T47D (cell line): ENCODE measurements at regions not wholly inside any gene's neighbourhood (a gene's known extent, or its start where the extent isn't known, plus 50 kb on each side); places are given as distances from the start of the nearest gene placed in this dataset.
"Not testable (repeated sequence)": the region's sequence is repeated elsewhere in the genome, so short reads cannot be mapped to it uniquely, and the experiment has no call there.

Source experiments
- DNase-seq, 2 experiments: peaks; one replicate each; pipeline versions ENCODE4 v3.0.0 to v3.0.0-alpha.2; 2011 to 2012; ENCODE audit warnings: low read depth in 1 of 2, low spot score in 1 of 2
- JUND ChIP-seq: IDR thresholded peaks from 2 replicates; pipeline ENCODE4 v1.6.1; 2012; ENCODE audit warnings: low read depth
- in situ Hi-C: cut with HindIII; loops from 2 replicates; pipeline ENCODE4 v1.10.0; 2016; ENCODE audit warnings: low sequenced_read_pairs, low pct_unique_long_range_greater_than_20kb

DNA sequence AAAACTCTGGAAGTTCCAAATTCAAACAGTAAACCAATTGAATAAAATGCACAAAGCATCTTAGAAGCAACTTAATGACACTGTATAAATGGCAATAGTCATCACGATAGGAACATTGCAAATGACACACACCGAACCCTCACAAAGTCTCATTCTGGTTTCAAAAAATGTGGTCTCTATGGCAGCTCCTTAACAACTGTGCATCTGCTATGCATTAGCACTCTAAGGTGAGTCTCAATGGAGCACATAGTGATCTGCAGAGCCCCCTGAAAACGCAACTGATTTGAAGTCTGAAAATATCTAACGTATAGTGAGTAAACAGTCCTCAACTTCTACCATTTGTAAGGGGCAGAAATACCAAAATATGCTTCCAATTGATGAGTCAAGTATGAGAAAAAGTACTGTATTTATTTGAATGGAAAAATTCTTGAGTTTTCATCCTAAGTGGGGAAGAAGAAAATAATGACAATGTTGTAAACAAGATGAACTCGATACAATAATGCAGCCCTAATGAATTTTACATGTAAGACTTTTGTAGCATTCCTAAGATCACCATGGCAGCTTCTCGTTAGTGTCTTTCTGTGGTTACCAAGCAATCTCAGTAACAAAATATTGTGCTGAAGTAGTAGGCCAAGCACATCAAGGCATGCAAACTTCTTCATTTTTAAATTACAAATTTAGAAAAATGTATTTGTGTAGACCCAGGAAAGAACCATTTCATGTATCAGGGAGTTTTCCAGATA lies 517.5 kb upstream of the FAM174A start:
- no peak for TF ChIP-seq JUND
- in situ Hi-C loops: no loop called here
- DNase-seq: no peak

DNA sequence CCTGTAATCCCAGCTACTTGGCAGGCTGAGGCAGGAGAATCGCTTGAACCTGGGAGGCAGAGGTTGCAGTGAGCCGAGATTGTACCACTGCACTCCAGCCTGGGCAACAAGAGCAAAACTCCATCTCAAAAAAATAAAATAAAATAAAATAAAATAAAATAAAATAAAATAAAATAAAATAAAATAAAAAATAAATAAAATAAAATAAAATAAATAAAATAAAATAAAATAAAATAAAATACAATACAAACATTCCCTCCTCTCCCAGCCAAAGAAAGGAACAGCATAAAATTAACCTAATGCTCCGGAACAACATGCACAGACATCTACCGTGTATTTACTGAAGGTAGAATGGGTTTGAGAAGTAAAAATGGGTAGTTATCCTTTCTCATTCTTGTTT lies 521.9 kb upstream of the FAM174A start:
- in situ Hi-C loops, DNase-seq: not testable (repeated sequence)

DNA sequence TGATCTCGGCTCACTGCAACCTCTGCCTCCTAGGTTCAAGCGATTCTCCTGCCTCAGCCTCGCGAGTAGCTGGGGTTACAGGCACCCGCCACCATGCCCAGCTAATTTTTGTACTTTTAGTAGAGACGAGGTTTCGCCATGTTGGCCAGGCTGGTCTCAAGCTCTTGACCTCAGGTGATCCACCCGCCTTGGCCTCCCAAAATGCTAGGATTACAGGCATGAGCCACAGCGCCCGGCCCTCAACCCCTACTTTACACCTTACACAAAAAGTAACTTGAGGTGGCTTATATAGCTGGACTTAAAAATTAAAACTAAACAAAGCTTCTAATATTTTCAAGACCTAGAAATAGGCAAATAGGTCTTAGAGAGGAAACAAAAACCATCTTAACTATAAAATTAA lies 524.0 kb upstream of the FAM174A start:
- in situ Hi-C loops, DNase-seq: not testable (repeated sequence)

DNA sequence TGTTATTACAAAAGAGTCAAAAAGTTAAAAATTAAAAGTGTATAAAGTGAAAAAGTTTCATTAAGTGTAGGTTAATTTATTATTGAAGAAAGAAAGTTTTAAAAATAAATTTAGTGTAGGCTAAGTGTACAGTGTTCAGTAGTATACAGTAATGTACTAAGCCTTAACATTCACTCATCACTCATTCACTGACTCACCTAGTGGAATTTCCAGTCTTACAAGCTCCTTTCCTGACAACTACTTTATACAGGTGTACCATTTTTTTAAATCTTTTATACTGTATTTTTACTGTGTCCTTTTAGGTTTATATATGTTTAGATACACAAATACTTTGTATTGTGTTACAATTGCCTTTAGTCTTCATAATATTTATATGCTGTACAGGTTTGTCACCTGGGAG lies 530.2 kb upstream of the FAM174A start:
- in situ Hi-C loops: no loop called here
- DNase-seq: peak in 1 of 2 experiments; percentile 46
- TF ChIP-seq JUND: no peak

DNA sequence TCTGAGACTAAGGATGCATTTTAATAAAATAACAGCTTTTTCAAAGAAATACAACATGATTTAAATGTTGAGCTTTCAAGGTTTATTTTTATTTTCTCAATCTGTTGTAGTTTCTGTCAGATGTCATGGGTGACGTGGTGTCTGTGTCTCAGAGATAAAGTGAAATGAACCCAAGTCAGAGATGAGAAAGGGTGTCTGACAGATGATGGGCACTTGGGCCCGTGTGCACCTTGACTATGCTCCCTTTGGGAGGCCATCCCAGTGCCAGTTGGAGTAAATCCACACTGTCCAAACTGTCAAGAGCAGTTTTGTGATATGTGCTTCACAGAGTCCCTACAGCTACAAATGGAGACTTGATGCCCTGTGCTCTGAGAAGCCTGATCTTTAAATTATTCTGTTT lies 536.9 kb upstream of the FAM174A start:
- DNase-seq: no peak
- in situ Hi-C loops: no loop called here
- TF ChIP-seq JUND: no peak

DNA sequence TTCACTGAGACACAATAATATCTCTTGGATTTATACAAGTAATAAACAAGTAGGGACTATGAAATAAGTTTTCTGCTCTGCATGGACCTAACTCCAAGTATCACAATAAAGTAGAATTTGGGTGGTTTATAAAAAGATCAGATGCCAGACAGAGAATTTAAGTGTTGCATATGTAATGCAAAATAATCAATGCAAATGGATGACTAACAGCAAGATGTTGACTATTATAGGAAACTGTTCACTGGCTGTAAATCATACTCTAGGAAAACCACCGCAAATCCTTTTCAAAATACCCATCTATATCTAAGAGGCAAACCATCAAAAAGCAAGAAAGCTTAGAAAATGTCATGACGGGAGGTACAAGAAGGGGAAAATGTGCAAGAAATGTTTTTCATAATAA lies 539.8 kb upstream of the FAM174A start:
- no peak for DNase-seq
- in situ Hi-C loops: no loop called here
- TF ChIP-seq JUND: no peak

DNA sequence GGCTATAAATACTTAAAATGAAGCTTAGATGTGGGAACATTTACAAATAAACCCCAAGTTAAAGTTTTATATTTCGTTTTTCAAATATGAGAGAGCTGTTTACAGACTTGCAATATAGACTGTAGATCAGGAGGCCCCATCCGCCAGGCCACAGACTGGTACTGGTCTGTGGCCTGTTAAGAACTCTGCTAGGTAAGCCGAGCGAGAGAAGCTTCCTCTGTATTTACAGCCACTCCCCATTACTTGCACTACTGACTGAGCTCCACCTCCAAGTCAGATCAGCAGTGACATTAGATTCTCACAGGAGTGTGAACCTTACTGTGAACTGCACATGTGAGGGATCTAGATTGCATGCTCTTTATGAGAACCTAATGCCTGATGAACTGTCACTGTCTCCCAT lies 561.4 kb upstream of the FAM174A start:
- in situ Hi-C loops: no loop called here
- TF ChIP-seq JUND: no peak
- no peak for DNase-seq

DNA sequence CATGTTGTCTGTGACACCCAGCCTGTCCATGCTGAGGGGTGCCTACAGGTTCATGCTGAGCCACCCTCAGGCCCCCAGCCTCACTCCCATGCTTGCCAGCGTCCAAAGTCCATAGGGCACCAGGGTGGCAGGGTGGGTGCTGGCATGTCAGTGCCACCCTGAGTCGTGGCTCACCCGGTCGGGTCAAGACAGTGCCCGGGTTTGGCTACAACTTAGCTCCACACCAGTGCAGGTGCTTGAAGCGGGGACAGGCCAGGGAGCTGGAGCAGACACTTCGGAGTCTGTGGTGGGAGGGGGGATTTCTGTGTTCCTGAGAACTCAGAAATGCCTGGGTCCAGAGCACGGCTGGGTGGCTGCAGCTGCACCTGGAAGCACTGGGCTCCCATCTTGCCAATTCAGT lies 579.2 kb upstream of the FAM174A start:
- no peak for DNase-seq

DNA sequence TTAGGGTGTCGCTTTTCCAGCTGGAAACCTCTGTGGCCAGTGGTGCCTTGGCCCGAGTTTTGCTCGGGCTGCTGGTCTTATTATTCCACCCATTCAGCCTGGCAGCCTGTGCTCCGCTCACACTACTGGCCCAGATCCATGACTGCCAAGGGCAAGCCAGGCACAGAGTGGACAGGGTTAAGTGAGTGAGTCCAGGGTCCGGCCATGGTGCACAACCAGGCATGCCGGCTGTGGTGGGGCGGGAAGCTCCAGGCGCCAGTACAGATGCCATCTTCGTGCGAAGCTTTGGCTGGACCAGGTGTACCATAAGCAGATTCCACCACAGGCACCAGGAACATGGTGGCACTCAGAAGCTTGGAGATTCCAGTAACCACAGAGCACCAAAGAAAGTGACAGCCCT lies 580.2 kb upstream of the FAM174A start:
- DNase-seq: no peak
- TF ChIP-seq JUND: no peak
- in situ Hi-C loops: no loop called here

More for the DNA sequence above, 579.2 kb upstream of the FAM174A start:
- in situ Hi-C loops: no loop called here
- TF ChIP-seq JUND: no peak

DNA sequence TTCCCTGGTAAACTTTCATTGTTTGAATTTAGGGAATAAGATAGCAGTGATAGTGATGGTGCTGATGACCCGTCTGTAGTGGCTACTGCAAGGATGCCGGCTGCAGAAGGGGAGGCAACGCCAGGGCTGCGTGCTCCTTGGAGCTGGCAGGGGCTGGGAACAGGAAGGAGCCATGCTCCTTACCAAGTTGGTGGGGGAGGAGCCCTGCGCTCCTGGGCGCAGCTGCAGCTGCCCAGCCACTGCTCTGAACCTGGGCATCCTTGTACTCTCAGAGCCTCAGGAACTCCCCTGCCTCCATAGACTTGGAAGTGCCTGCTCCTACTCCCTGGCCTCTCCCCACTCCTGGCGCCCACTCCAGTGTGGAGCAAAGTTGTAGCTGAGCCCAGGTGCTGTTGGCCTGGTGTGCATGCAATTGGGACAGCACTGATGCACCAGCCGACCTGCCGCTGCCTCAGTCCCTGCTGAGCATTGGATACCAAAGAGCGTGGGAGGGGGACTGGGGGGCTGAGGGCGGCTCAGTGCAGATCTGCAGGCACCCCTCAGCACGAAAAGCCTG lies 585.1 kb upstream of the FAM174A start:
- no peak for DNase-seq
- in situ Hi-C loops: no loop called here
- no peak for TF ChIP-seq JUND

DNA sequence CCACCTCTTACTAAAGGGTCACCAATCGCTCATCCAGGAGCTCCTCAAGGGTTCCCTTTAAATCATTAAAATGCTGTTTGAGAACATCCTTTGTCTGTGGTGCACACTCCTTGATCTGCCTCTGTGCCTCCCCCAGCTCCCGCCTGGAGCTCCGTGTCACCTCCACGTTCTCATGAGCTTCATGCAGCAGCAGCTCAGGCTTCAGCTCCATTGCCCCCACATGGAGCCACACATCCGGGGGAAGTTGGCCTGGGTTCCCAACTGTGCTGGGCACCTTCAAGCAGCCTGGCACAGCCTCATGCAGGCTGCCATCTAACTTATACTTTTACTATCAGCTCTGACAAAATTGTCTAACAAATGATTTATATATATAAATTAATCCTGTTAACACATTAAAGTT lies 585.8 kb upstream of the FAM174A start:
- DNase-seq: no peak
- TF ChIP-seq JUND: no peak
- in situ Hi-C loops: no loop called here

DNA sequence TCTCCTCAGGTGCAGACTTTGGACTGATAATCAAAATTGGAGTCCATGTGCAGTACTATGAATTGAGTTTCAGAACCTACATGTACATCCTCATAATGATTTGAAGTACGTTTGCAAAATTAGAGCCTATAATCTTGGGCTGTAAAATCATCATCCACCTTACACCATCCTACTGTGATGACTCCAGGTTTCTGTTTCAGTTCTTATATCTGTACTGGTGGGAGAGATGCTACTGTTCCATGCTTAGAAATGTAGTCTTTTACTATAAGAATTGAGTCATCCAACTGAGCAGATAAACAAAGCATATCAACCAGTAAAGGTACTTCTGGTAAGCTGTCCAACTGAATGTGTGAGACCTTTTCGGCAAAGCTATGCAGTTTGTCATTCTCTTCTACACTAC lies 586.3 kb upstream of the FAM174A start:
- in situ Hi-C loops: no loop called here
- TF ChIP-seq JUND: no peak
- no peak for DNase-seq

DNA sequence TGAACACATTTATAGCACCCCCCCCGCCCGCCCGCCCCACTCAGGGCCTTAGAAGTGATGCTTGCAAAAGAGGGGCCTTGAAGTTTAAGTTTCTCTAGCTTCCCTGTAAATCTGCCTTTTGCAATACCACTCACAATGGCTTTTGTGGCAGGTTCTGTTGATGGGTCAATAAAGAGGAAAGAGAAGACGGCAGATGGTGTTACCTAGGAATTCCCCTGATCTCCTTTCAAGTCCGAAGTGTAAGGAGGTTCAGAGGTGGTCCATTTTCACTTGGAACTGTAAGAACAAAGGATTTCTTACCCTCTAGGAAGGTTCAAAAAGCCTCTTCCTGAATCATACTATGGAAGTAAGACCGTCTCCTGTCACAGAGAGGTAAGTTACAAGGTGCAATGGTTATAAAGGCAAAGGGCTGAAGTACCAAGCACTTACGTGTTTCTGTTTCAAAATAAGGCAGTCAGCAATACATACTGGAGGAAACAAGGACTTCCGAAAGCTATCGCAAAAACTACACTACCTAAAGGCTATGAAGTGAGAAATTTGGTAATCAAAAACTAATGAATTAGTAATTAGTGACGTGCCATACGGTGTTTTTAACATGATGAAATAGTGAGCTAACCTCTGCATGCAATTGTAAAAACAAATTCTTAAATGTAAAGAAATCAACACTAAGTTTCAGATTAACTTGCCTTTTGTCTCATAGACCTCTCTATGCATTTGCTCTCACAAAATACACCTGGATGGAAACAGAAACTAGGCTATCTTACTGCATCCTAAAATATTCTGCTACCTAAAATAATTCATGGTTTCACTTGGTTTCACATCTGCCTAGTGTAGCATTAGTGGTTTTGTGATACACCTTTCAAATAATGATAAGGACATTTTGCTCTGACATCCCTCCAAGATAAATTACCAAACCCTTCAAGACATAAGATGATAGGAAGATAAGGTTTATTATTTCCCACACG lies 589.4 kb upstream of the FAM174A start:
- no peak for DNase-seq
- in situ Hi-C loops: no loop called here
- TF ChIP-seq JUND: no peak
